ENCODE measurements at regions not wholly inside any gene's neighbourhood (a gene's known extent, or its start where the extent isn't known, plus 50 kb on each side); places are given as distances from the start of the nearest gene placed in this dataset.

DNA sequence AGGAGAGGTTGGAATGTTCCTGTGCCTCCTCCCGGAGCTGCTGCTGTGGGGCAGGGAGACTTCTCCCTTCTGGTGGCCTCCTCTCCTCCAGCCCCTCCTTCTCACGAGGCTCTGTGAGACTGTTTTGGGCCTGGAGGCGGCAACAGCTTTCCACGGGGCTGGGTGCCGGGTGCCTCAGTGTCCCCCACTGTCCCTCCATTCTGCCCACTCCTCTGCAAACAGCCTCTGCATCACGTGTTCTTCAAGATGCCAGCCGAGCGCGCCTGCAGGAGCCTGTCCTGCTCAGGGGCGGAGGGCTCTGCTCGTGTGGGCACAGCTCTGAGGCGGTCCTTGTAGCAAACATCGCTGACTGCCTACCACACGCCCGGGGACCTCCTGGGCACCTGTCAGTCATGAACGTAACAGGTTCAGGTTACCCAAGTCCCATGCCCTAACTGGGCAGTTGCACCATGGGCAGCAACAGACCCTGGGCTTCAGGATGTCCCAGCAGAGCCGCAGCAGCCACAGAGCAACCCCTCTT is 70.8 kb downstream of the RRM2 start:
- Mint-ChIP-seq H3K27me3 (ENCODE audit: low read depth in 3 of 3) (peaks cover 0 to 4% (median 2%) of the 10 kb centered on the region in 3 donors), H3K27ac (no peak overlapping the region), H3K4me3 (no peak overlapping the region), H3K36me3 (peaks cover 36 to 69% of the 10 kb centered on the region in 2 donors), H3K4me1 (no peaks in the 10 kb centered on the region), H3K9me3 (peaks cover 1 to 12% (median 3%) of the 10 kb centered on the region in 7 donors)
- intact Hi-C loops (cut with micrococcal nuclease): no loop called here
- 98% methylated on average over 16 of the region's 17 CpGs for WGBS (ENCODE audit: insufficient coverage)
- H3K27me3 ChIP-seq (ENCODE audit: control insufficient read depth in 2 of 2, insufficient read depth in 2 of 2, low read length in 2 of 2): no peaks in the 10 kb centered on the region
- TF ChIP-seq, protein P1, sequence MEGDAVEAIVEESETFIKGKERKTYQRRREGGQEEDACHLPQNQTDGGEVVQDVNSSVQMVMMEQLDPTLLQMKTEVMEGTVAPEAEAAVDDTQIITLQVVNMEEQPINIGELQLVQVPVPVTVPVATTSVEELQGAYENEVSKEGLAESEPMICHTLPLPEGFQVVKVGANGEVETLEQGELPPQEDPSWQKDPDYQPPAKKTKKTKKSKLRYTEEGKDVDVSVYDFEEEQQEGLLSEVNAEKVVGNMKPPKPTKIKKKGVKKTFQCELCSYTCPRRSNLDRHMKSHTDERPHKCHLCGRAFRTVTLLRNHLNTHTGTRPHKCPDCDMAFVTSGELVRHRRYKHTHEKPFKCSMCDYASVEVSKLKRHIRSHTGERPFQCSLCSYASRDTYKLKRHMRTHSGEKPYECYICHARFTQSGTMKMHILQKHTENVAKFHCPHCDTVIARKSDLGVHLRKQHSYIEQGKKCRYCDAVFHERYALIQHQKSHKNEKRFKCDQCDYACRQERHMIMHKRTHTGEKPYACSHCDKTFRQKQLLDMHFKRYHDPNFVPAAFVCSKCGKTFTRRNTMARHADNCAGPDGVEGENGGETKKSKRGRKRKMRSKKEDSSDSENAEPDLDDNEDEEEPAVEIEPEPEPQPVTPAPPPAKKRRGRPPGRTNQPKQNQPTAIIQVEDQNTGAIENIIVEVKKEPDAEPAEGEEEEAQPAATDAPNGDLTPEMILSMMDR (IDR thresholded peaks at IDR 0.05): no peak
- H4K20me1 ChIP-seq (ENCODE audit: insufficient read depth, low read length): no peaks in the 10 kb centered on the region
- peaks cover 5 to 32% of the 10 kb centered on the region in 2 donors for H3K36me3 ChIP-seq (replicated peaks in 1 of 2; ENCODE audit: control insufficient read depth in 1 of 2, insufficient read depth in 2 of 2, low read length in 2 of 2)
- peaks cover 0 to 15% of the 10 kb centered on the region in 2 donors for H3K9me3 ChIP-seq (replicated peaks in 1 of 2; ENCODE audit: control insufficient read depth in 1 of 2, insufficient read depth in 1 of 2, low read length in 2 of 2)
- no peaks in the 10 kb centered on the region for H3K79me2 ChIP-seq (ENCODE audit: insufficient read depth, low read length)
- no peak for DNase-seq
- H3K9ac ChIP-seq (ENCODE audit: insufficient read depth, low read length, poor library complexity, severe bottlenecking): no peak overlapping the region
- H2AFZ ChIP-seq (ENCODE audit: insufficient read depth, low read depth, low read length, poor library complexity, severe bottlenecking): no peak overlapping the region
- no peak overlapping the region for H3K4me2 ChIP-seq (replicated peaks; ENCODE audit: extremely low read depth, low read length, poor library complexity, severe bottlenecking)
- H3K4me1 ChIP-seq (ENCODE audit: control insufficient read depth in 1 of 2, insufficient read depth in 2 of 2, low read length in 2 of 2): no peaks in the 10 kb centered on the region
- no peak overlapping the region for H3K27ac ChIP-seq (ENCODE audit: low read depth in 1 of 2, low read length in 2 of 2)
- no peak overlapping the region for H3K4me3 ChIP-seq (replicated peaks in 1 of 3; ENCODE audit: low read depth in 2 of 3, low read length in 3 of 3)

DNA sequence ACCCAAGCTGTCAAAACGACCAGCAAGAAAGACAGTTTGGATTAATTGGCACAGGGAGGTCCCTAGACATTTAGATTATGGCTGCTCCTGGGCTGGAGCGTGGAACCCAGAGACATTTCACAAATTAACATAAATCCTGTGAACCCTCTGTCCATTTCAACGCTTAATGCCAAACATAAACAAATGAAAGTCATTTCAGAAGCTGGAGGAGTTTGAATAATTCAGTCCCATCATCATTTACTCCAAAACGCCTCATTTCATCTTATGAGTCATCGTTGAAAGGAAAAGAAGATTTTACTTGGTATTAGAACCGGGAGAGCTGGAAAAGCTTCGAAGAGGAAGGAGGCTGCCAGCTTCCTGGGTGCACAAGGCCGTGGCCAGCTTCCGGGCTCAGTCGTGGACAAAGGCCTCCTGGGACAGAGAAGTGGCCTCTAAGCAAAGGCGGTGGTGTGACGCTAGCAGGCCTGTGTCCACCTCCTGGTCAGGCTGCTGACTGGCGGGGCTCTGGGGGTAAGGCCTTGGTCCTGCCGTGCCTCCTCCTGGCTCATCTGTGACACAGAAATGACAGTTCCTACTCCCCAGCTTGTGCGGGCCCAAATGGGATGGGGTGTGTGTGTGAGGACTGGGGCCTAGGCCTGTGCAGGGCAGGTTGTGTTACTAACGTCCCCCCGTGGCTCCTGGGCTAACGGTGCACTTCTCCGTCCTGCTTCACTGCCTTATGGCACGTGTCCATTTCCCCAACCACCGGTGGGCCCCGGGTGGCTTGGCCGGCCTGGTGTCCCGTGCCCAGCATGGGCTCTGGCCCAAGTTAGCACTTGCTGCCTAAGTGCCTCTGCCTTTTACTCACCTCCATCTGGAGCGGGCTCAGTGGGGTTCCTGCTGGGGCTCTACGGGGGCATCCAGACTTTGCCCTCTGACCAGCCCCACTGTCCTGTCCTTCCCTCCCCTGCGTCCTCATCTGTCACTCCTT is 71.6 kb downstream of the RRM2 start:
- Histone ChIP-seq H3K4me1 (ENCODE audit: control insufficient read depth in 1 of 2, insufficient read depth in 2 of 2, low read length in 2 of 2) (no peaks in the 10 kb centered on the region), H3K36me3 (replicated peaks in 1 of 2; ENCODE audit: control insufficient read depth in 1 of 2, insufficient read depth in 2 of 2, low read length in 2 of 2) (peaks cover 5 to 29% of the 10 kb centered on the region in 2 donors), H3K27me3 (ENCODE audit: control insufficient read depth in 2 of 2, insufficient read depth in 2 of 2, low read length in 2 of 2) (no peaks in the 10 kb centered on the region), H3K9me3 (replicated peaks in 1 of 2; ENCODE audit: control insufficient read depth in 1 of 2, insufficient read depth in 1 of 2, low read length in 2 of 2) (peaks cover 0 to 16% of the 10 kb centered on the region in 2 donors), H4K20me1 (ENCODE audit: insufficient read depth, low read length) (no peaks in the 10 kb centered on the region), H3K4me3 (replicated peaks in 1 of 3; ENCODE audit: low read depth in 2 of 3, low read length in 3 of 3) (no peak overlapping the region), H3K9ac (ENCODE audit: insufficient read depth, low read length, poor library complexity, severe bottlenecking) (no peak overlapping the region), H2AFZ (ENCODE audit: insufficient read depth, low read depth, low read length, poor library complexity, severe bottlenecking) (no peak overlapping the region), H3K27ac (ENCODE audit: low read depth in 1 of 2, low read length in 2 of 2) (no peak overlapping the region), H3K79me2 (ENCODE audit: insufficient read depth, low read length) (no peaks in the 10 kb centered on the region), H3K4me2 (replicated peaks; ENCODE audit: extremely low read depth, low read length, poor library complexity, severe bottlenecking) (no peak overlapping the region)
- intact Hi-C loops (cut with micrococcal nuclease): no loop called here
- H3K27ac Mint-ChIP-seq: no peak overlapping the region
- no peak for DNase-seq
- H3K27me3 Mint-ChIP-seq (ENCODE audit: low read depth in 3 of 3): peaks cover 0 to 2% (median 2%) of the 10 kb centered on the region in 3 donors
- H3K36me3 Mint-ChIP-seq: peaks cover 40 to 69% of the 10 kb centered on the region in 2 donors
- peaks cover 1 to 12% (median 3%) of the 10 kb centered on the region in 7 donors for H3K9me3 Mint-ChIP-seq
- no peaks in the 10 kb centered on the region for H3K4me1 Mint-ChIP-seq
- TF ChIP-seq, protein P1 (IDR thresholded peaks at IDR 0.05): no peak
- no peak overlapping the region for H3K4me3 Mint-ChIP-seq
- WGBS (ENCODE audit: insufficient coverage): 96% methylated on average over 21 of the region's 27 CpGs

All from CD14-positive monocyte (primary cell).